ENCODE measurements at regions not wholly inside any gene's neighbourhood (a gene's known extent, or its start where the extent isn't known, plus 50 kb on each side); places are given as distances from the start of the nearest gene placed in this dataset.

- TF ChIP-seq POLR2A (IDR thresholded peaks at IDR 0.05; ENCODE audit: borderline replicate concordance, extremely low read depth, insufficient read depth, insufficient read length), result no peak
- no peak for TF ChIP-seq JUND (IDR thresholded peaks at IDR 0.05)
- TF ChIP-seq, protein P1, sequence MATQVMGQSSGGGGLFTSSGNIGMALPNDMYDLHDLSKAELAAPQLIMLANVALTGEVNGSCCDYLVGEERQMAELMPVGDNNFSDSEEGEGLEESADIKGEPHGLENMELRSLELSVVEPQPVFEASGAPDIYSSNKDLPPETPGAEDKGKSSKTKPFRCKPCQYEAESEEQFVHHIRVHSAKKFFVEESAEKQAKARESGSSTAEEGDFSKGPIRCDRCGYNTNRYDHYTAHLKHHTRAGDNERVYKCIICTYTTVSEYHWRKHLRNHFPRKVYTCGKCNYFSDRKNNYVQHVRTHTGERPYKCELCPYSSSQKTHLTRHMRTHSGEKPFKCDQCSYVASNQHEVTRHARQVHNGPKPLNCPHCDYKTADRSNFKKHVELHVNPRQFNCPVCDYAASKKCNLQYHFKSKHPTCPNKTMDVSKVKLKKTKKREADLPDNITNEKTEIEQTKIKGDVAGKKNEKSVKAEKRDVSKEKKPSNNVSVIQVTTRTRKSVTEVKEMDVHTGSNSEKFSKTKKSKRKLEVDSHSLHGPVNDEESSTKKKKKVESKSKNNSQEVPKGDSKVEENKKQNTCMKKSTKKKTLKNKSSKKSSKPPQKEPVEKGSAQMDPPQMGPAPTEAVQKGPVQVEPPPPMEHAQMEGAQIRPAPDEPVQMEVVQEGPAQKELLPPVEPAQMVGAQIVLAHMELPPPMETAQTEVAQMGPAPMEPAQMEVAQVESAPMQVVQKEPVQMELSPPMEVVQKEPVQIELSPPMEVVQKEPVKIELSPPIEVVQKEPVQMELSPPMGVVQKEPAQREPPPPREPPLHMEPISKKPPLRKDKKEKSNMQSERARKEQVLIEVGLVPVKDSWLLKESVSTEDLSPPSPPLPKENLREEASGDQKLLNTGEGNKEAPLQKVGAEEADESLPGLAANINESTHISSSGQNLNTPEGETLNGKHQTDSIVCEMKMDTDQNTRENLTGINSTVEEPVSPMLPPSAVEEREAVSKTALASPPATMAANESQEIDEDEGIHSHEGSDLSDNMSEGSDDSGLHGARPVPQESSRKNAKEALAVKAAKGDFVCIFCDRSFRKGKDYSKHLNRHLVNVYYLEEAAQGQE (IDR thresholded peaks at IDR 0.05; ENCODE audit: low read depth), result no peak
- TF ChIP-seq, protein P2, sequence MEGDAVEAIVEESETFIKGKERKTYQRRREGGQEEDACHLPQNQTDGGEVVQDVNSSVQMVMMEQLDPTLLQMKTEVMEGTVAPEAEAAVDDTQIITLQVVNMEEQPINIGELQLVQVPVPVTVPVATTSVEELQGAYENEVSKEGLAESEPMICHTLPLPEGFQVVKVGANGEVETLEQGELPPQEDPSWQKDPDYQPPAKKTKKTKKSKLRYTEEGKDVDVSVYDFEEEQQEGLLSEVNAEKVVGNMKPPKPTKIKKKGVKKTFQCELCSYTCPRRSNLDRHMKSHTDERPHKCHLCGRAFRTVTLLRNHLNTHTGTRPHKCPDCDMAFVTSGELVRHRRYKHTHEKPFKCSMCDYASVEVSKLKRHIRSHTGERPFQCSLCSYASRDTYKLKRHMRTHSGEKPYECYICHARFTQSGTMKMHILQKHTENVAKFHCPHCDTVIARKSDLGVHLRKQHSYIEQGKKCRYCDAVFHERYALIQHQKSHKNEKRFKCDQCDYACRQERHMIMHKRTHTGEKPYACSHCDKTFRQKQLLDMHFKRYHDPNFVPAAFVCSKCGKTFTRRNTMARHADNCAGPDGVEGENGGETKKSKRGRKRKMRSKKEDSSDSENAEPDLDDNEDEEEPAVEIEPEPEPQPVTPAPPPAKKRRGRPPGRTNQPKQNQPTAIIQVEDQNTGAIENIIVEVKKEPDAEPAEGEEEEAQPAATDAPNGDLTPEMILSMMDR (IDR thresholded peaks at IDR 0.05 in 2 of 3, conservative IDR thresholded peaks at IDR 0.05 in 1 of 3; ENCODE audit: borderline replicate concordance in 1 of 3, insufficient read depth in 1 of 3, low read depth in 2 of 3, low read length in 2 of 3), result no peak
- TF ChIP-seq MAX (IDR thresholded peaks at IDR 0.05), result no peak
- no peak for TF ChIP-seq SIN3A (IDR thresholded peaks at IDR 0.05; ENCODE audit: low read depth)
- TF ChIP-seq RAD21 (IDR thresholded peaks at IDR 0.05; ENCODE audit: low read depth), result no peak
- no peak for TF ChIP-seq SP1 (IDR thresholded peaks at IDR 0.05; ENCODE audit: low read depth)
- no peak for TF ChIP-seq EZH2phosphoT487 (IDR thresholded peaks at IDR 0.05; ENCODE audit: borderline replicate concordance)
- TF ChIP-seq EZH2 (IDR thresholded peaks at IDR 0.05), result no peak
- TF ChIP-seq YY1 (IDR thresholded peaks at IDR 0.05; ENCODE audit: extremely low read depth, insufficient replicate concordance, low read depth, low read length), result no peak
- TF ChIP-seq CBX3 (IDR thresholded peaks at IDR 0.05; ENCODE audit: low read depth), result no peak
- TF ChIP-seq TCF7L2 (IDR thresholded peaks at IDR 0.05; ENCODE audit: borderline replicate concordance, extremely low read depth, insufficient read depth, insufficient read length), result no peak
- no peak for TF ChIP-seq POLR2AphosphoS5 (IDR thresholded peaks at IDR 0.05; ENCODE audit: low read depth, low read length)
Observed at GRCh38 chr3:64397573-64397972, 172.3 kb upstream of the PRICKLE2 start.
